ENCODE measurements at regions not wholly inside any gene's neighbourhood (a gene's known extent, or its start where the extent isn't known, plus 50 kb on each side); places are given as distances from the start of the nearest gene placed in this dataset.

DNA sequence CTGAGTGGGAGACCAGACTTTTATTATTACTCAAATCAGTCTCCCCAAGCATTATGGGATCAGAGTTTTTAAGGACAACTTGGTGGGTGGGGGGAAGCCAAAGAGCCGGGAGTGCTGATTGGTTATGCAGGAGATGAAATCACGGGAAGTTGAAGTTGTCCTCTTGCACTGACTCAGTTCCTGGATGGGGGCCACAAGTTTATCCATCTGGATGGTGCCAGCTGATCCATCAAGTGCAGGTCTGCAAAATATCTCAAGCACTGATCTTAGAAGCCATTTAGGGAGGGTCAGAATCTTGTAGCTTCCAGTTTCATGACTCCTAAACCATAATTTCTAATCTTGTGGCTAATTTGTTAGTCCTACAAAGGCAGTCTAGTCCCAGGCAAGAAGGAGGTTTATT, 53.5 kb upstream of the LMO1 start (continued):
- TF ChIP-seq, protein P1, sequence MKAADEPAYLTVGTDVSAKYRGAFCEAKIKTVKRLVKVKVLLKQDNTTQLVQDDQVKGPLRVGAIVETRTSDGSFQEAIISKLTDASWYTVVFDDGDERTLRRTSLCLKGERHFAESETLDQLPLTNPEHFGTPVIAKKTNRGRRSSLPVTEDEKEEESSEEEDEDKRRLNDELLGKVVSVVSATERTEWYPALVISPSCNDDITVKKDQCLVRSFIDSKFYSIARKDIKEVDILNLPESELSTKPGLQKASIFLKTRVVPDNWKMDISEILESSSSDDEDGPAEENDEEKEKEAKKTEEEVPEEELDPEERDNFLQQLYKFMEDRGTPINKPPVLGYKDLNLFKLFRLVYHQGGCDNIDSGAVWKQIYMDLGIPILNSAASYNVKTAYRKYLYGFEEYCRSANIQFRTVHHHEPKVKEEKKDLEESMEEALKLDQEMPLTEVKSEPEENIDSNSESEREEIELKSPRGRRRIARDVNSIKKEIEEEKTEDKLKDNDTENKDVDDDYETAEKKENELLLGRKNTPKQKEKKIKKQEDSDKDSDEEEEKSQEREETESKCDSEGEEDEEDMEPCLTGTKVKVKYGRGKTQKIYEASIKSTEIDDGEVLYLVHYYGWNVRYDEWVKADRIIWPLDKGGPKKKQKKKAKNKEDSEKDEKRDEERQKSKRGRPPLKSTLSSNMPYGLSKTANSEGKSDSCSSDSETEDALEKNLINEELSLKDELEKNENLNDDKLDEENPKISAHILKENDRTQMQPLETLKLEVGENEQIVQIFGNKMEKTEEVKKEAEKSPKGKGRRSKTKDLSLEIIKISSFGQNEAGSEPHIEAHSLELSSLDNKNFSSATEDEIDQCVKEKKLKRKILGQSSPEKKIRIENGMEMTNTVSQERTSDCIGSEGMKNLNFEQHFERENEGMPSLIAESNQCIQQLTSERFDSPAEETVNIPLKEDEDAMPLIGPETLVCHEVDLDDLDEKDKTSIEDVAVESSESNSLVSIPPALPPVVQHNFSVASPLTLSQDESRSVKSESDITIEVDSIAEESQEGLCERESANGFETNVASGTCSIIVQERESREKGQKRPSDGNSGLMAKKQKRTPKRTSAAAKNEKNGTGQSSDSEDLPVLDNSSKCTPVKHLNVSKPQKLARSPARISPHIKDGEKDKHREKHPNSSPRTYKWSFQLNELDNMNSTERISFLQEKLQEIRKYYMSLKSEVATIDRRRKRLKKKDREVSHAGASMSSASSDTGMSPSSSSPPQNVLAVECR (CRISPR knock-in tag; IDR thresholded peaks at IDR 0.05; ENCODE audit: borderline replicate concordance): no peak
- TF ChIP-seq PITX1 (CRISPR knock-in tag; IDR thresholded peaks at IDR 0.05) (no peak), RORA (CRISPR knock-in tag; IDR thresholded peaks at IDR 0.05) (no peak), MTF1 (CRISPR knock-in tag; IDR thresholded peaks at IDR 0.05) (no peak)

DNA sequence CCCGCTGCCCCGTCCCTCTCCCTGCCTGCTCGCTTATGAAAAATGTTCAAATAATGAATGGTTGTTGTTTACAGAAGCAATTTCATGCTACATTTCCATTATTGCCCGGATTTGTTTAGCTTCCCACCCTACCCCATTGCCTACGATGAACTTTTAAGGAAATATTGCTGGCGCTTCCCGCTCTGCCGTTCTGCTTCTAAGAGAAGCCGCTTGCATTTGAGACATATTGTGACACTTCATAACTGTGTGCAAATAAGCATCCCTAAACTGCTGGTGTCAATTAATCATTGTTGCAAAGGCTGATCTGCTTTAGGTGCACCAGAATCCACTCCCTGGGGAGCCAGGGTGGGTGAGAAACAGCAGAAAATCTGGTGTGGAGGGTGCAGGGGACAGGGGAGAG, 52.3 kb upstream of the LMO1 start:
- FAIRE-seq: no peak
- Histone ChIP-seq H3K4me2 (ENCODE audit: low read depth, low read length) (no peak overlapping the region), H3K9ac (ENCODE audit: insufficient read depth, low read depth, low read length) (no peak overlapping the region), H3K9me3 (ENCODE audit: low read length) (no peaks in the 10 kb centered on the region), H3K27ac (ENCODE audit: extremely low read length, insufficient read depth, low read length) (no peak overlapping the region), H3K36me3 (replicated peaks in 1 of 2; ENCODE audit: control insufficient read depth in 1 of 2, insufficient read depth in 2 of 2, low read length in 2 of 2) (no peaks in the 10 kb centered on the region), H4K20me1 (ENCODE audit: insufficient read depth, low read length) (no peaks in the 10 kb centered on the region), H2AFZ (ENCODE audit: low read length) (no peak overlapping the region), H3K27me3 (ENCODE audit: control insufficient read depth in 1 of 2, insufficient read depth in 2 of 2, low read length in 2 of 2) (peaks cover 3 to 25% of the 10 kb centered on the region in 2 experiments; a peak in 4 of 5 replicates), H3K79me2 (ENCODE audit: insufficient read depth, low read length) (no peaks in the 10 kb centered on the region), H3K4me3 (replicated peaks in 1 of 3; ENCODE audit: insufficient read depth in 1 of 3, low read depth in 2 of 3, low read length in 3 of 3) (no peak overlapping the region), H3K4me1 (ENCODE audit: insufficient read depth, low read length) (no peaks in the 10 kb centered on the region)
- DNase-seq (ENCODE audit: low spot score): no peak
- intact Hi-C loops (cut with micrococcal nuclease; ENCODE audit: unreplicated experiment) (no loop called here), in situ Hi-C loops (cut with HindIII; ENCODE audit: extremely low pct_ligation_motif_present, low pct_unique_long_range_greater_than_20kb) (no loop called here)
- ChIA-PET POLR2A (no interaction called here), CTCF (ENCODE audit: low intra/inter-chr PET ratio, low total read pairs) (no interaction called here)
- ATAC-seq: no peak
- no TSS peak for BruUV-seq (replicated peaks)
- 51% methylated on average over 9 of the region's 9 CpGs for WGBS (ENCODE audit: low lambda C conversion rate)
- TF ChIP-seq PAX8 (CRISPR knock-in tag; IDR thresholded peaks at IDR 0.05; ENCODE audit: borderline replicate concordance) (no peak), FOXA3 (CRISPR knock-in tag; IDR thresholded peaks at IDR 0.05) (no peak), POLR2A (IDR thresholded peaks at IDR 0.05; ENCODE audit: insufficient read depth in 1 of 2, low read depth in 2 of 2, low read length in 2 of 2) (no peak), REXO4 (CRISPR knock-in tag; IDR thresholded peaks at IDR 0.05; ENCODE audit: borderline replicate concordance) (no peak), HES4 (CRISPR knock-in tag; IDR thresholded peaks at IDR 0.05; ENCODE audit: borderline replicate concordance) (no peak)
- TF ChIP-seq, protein P2, sequence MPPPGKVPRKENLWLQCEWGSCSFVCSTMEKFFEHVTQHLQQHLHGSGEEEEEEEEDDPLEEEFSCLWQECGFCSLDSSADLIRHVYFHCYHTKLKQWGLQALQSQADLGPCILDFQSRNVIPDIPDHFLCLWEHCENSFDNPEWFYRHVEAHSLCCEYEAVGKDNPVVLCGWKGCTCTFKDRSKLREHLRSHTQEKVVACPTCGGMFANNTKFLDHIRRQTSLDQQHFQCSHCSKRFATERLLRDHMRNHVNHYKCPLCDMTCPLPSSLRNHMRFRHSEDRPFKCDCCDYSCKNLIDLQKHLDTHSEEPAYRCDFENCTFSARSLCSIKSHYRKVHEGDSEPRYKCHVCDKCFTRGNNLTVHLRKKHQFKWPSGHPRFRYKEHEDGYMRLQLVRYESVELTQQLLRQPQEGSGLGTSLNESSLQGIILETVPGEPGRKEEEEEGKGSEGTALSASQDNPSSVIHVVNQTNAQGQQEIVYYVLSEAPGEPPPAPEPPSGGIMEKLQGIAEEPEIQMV (CRISPR knock-in tag; IDR thresholded peaks at IDR 0.05; ENCODE audit: low read depth): no peak
- TF ChIP-seq, protein P3, sequence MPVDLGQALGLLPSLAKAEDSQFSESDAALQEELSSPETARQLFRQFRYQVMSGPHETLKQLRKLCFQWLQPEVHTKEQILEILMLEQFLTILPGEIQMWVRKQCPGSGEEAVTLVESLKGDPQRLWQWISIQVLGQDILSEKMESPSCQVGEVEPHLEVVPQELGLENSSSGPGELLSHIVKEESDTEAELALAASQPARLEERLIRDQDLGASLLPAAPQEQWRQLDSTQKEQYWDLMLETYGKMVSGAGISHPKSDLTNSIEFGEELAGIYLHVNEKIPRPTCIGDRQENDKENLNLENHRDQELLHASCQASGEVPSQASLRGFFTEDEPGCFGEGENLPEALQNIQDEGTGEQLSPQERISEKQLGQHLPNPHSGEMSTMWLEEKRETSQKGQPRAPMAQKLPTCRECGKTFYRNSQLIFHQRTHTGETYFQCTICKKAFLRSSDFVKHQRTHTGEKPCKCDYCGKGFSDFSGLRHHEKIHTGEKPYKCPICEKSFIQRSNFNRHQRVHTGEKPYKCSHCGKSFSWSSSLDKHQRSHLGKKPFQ (CRISPR knock-in tag; IDR thresholded peaks at IDR 0.05; ENCODE audit: insufficient replicate concordance): no peak
- TF ChIP-seq, protein P4, sequence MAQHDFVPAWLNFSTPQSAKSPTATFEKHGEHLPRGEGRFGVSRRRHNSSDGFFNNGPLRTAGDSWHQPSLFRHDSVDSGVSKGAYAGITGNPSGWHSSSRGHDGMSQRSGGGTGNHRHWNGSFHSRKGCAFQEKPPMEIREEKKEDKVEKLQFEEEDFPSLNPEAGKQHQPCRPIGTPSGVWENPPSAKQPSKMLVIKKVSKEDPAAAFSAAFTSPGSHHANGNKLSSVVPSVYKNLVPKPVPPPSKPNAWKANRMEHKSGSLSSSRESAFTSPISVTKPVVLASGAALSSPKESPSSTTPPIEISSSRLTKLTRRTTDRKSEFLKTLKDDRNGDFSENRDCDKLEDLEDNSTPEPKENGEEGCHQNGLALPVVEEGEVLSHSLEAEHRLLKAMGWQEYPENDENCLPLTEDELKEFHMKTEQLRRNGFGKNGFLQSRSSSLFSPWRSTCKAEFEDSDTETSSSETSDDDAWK (CRISPR knock-in tag; IDR thresholded peaks at IDR 0.05): no peak
- TF ChIP-seq, protein P5, sequence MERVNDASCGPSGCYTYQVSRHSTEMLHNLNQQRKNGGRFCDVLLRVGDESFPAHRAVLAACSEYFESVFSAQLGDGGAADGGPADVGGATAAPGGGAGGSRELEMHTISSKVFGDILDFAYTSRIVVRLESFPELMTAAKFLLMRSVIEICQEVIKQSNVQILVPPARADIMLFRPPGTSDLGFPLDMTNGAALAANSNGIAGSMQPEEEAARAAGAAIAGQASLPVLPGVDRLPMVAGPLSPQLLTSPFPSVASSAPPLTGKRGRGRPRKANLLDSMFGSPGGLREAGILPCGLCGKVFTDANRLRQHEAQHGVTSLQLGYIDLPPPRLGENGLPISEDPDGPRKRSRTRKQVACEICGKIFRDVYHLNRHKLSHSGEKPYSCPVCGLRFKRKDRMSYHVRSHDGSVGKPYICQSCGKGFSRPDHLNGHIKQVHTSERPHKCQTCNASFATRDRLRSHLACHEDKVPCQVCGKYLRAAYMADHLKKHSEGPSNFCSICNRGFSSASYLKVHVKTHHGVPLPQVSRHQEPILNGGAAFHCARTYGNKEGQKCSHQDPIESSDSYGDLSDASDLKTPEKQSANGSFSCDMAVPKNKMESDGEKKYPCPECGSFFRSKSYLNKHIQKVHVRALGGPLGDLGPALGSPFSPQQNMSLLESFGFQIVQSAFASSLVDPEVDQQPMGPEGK (CRISPR knock-in tag; IDR thresholded peaks at IDR 0.05): no peak

Data from HepG2 (cell line).